ENCODE measurements at regions not wholly inside any gene's neighbourhood (a gene's known extent, or its start where the extent isn't known, plus 50 kb on each side); places are given as distances from the start of the nearest gene placed in this dataset.

DNA sequence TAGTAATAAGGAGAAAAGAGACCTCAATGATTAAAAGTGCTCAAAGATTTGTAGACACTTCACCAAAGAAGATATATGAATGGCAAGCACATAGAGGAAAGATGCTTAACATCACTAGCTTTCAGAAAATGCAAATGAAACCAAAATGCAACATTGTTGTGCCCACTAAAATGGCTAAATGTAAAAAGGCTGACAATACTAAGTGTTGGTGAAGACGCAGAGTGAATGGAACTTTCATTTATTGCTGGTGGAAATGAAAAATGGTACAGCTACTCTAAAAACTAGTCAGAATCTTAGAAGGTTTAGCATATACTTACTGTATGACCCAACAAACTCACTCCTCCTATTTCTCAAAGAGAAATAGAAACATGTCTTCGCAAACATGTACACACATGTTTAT, 212.9 kb upstream of the PITRM1 start:
- no peak for TF ChIP-seq GATA3 (IDR thresholded peaks at IDR 0.05; ENCODE audit: low read depth, low read length)
- TF ChIP-seq GATA2 (IDR thresholded peaks at IDR 0.05; ENCODE audit: low read depth, low read length) = no peak

Measured in SH-SY5Y (cell line).